DMS153 (cell line): ENCODE measurements at regions not wholly inside any gene's neighbourhood (a gene's known extent, or its start where the extent isn't known, plus 50 kb on each side); places are given as distances from the start of the nearest gene placed in this dataset.

Experiments
- DNase-seq: peaks from one replicate; lab custom pipeline; 2025; lab: John Stamatoyannopoulos, UW

GRCh38 chr14:38063711-38064320 lies 143.9 kb upstream of the SSTR1 start:
- no peak for DNase-seq

GRCh38 chr14:38065106-38065762 lies 142.5 kb upstream of the SSTR1 start:
- DNase-seq: no peak

GRCh38 chr14:38070061-38070588 lies 137.6 kb upstream of the SSTR1 start:
- no peak for DNase-seq

GRCh38 chr14:38073641-38074040 lies 134.1 kb upstream of the SSTR1 start:
- DNase-seq: no peak

GRCh38 chr14:38074081-38074480 lies 133.6 kb upstream of the SSTR1 start:
- no peak for DNase-seq

- no peak for DNase-seq
These were observed 132.9 kb upstream of the SSTR1 start for GRCh38 chr14:38074754-38075153.

GRCh38 chr14:38078393-38078792 lies 129.3 kb upstream of the SSTR1 start:
- peak; percentile 79 for DNase-seq

- no peak for DNase-seq
These were observed 128.4 kb upstream of the SSTR1 start for GRCh38 chr14:38079268-38079667.

- DNase-seq: no peak
These were observed 127.8 kb upstream of the SSTR1 start for GRCh38 chr14:38079886-38080285.

- no peak for DNase-seq
These were observed 127.0 kb upstream of the SSTR1 start for GRCh38 chr14:38080696-38081095.

- no peak for DNase-seq
These were observed 124.7 kb upstream of the SSTR1 start for GRCh38 chr14:38083039-38083438.

GRCh38 chr14:38089123-38089522 lies 118.6 kb upstream of the SSTR1 start:
- DNase-seq: no peak

- no peak for DNase-seq
These were observed 117.2 kb upstream of the SSTR1 start for GRCh38 chr14:38090506-38090905.

- no peak for DNase-seq
These were observed 109.4 kb upstream of the SSTR1 start for GRCh38 chr14:38098074-38098836.

GRCh38 chr14:38101679-38102078 lies 106.0 kb upstream of the SSTR1 start:
- DNase-seq: no peak

- DNase-seq: no peak
These were observed 104.0 kb upstream of the SSTR1 start for GRCh38 chr14:38103542-38104225.

- no peak for DNase-seq
These were observed 102.5 kb upstream of the SSTR1 start for GRCh38 chr14:38105106-38105702.

- no peak for DNase-seq
These were observed 100.5 kb upstream of the SSTR1 start for GRCh38 chr14:38107216-38107631.

- no peak for DNase-seq
These were observed 99.0 kb upstream of the SSTR1 start for GRCh38 chr14:38108681-38109080.

GRCh38 chr14:38110258-38110657 lies 97.4 kb upstream of the SSTR1 start:
- DNase-seq: no peak

GRCh38 chr14:38111046-38111445 lies 96.7 kb upstream of the SSTR1 start:
- DNase-seq: no peak

GRCh38 chr14:38113546-38113945 lies 94.2 kb upstream of the SSTR1 start:
- no peak for DNase-seq
